ENCODE measurements at regions not wholly inside any gene's neighbourhood (a gene's known extent, or its start where the extent isn't known, plus 50 kb on each side); places are given as distances from the start of the nearest gene placed in this dataset.

DNA sequence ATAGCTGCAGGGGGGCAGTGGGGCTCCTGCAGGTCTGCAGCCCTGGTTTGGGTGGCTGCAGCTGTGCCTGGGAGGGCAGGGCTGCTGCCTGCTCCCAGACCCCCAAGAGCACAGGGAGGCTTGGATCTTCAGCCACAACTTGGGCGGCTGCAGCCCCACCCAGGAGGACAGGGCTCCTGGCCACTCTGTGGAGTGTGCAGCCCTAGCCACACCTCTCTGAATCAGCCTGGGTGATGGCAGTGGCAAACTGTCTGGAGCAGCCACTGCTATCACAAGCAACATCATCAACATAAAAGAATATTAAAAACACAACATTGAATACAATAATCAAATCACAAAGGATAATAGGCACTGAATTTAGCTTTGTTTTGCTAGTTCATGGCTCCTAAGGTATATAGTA is 164.9 kb upstream of the SLC27A6 start:
- TF ChIP-seq, protein P1, sequence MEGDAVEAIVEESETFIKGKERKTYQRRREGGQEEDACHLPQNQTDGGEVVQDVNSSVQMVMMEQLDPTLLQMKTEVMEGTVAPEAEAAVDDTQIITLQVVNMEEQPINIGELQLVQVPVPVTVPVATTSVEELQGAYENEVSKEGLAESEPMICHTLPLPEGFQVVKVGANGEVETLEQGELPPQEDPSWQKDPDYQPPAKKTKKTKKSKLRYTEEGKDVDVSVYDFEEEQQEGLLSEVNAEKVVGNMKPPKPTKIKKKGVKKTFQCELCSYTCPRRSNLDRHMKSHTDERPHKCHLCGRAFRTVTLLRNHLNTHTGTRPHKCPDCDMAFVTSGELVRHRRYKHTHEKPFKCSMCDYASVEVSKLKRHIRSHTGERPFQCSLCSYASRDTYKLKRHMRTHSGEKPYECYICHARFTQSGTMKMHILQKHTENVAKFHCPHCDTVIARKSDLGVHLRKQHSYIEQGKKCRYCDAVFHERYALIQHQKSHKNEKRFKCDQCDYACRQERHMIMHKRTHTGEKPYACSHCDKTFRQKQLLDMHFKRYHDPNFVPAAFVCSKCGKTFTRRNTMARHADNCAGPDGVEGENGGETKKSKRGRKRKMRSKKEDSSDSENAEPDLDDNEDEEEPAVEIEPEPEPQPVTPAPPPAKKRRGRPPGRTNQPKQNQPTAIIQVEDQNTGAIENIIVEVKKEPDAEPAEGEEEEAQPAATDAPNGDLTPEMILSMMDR (IDR thresholded peaks at IDR 0.05): no peak
- TF ChIP-seq POLR2A (IDR thresholded peaks at IDR 0.05): no peak

All from thyroid gland (tissue), 4 donors.